ENCODE measurements at regions not wholly inside any gene's neighbourhood (a gene's known extent, or its start where the extent isn't known, plus 50 kb on each side); places are given as distances from the start of the nearest gene placed in this dataset.

DNA sequence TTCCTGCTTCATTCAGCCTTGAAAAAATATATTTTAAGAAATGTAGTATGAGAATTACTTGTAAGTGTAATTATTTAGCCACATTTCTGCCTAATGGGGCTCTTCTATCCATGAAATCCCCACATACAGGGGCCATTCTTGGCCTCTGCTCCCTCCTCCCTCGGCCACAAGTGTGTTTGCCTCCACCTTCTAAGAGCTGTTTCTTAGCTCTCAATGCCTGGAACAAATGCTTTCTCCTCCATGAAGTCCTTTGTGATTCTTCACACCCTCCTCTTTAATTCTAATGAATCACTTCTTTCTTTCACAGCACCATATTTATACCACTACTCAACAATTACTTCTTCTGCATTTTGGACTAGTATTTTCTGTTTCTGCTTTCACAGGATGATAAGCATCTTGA lies 88.8 kb upstream of the BET1 start:
- TF ChIP-seq, protein P1, sequence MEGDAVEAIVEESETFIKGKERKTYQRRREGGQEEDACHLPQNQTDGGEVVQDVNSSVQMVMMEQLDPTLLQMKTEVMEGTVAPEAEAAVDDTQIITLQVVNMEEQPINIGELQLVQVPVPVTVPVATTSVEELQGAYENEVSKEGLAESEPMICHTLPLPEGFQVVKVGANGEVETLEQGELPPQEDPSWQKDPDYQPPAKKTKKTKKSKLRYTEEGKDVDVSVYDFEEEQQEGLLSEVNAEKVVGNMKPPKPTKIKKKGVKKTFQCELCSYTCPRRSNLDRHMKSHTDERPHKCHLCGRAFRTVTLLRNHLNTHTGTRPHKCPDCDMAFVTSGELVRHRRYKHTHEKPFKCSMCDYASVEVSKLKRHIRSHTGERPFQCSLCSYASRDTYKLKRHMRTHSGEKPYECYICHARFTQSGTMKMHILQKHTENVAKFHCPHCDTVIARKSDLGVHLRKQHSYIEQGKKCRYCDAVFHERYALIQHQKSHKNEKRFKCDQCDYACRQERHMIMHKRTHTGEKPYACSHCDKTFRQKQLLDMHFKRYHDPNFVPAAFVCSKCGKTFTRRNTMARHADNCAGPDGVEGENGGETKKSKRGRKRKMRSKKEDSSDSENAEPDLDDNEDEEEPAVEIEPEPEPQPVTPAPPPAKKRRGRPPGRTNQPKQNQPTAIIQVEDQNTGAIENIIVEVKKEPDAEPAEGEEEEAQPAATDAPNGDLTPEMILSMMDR (IDR thresholded peaks at IDR 0.05; ENCODE audit: poor library complexity, severe bottlenecking), result no peak
- TF ChIP-seq RAD21 (conservative IDR thresholded peaks at IDR 0.05), result no peak
- TF ChIP-seq EP300 (conservative IDR thresholded peaks at IDR 0.05; ENCODE audit: poor library complexity, severe bottlenecking), result no peak
